Gastrocnemius medialis (tissue), 4 donors: ENCODE measurements at regions not wholly inside any gene's neighbourhood (a gene's known extent, or its start where the extent isn't known, plus 50 kb on each side); places are given as distances from the start of the nearest gene placed in this dataset.
"Not testable (repeated sequence)": the region's sequence is repeated elsewhere in the genome, so short reads cannot be mapped to it uniquely, and the experiment has no call there.

Experiments used
- ATAC-seq, 2 donors: fragments of 150-250 bp; one replicate each; pipeline ENCODE4 v1.9.1; 2016
- DNase-seq, 2 donors: peaks; one replicate each; pipeline ENCODE4 v3.0.0-alpha.2; 2019
- H3K27ac ChIP-seq, 4 donors: fragments of 200-600 bp; sonication (generic); 1 replicate in 1 of 4; 2 replicates in 3 of 4; pipeline ENCODE4 v1.5.1; 2016 to 2018; ENCODE audit warnings: mild to moderate bottlenecking in 2 of 4, moderate library complexity in 1 of 4
- H3K27me3 ChIP-seq, 3 donors: fragments of 200-600 bp; sonication (generic) in 2 of 3; 1 replicate in 1 of 3; 2 replicates in 2 of 3; pipeline versions ENCODE4 v1.5.1 to v1.6.0; 2016 to 2019; ENCODE audit warnings: mild to moderate bottlenecking in 1 of 3, moderate library complexity in 1 of 3
- H3K36me3 ChIP-seq, 2 donors: fragments of 200-600 bp; sonication (generic) in 1 of 2; one replicate each; pipeline ENCODE4 v1.5.1; 2017 to 2018
- H3K4me1 ChIP-seq, 2 donors: fragments of 200-600 bp; sonication (generic) in 1 of 2; one replicate each; pipeline ENCODE4 v1.5.1; 2016 to 2017; ENCODE audit warnings: mild to moderate bottlenecking in 2 of 2
- H3K4me3 ChIP-seq, 4 donors: fragments of 200-600 bp; sonication (generic) in 3 of 4; 1 replicate in 1 of 4; 2 replicates in 3 of 4; pipeline ENCODE4 v1.5.1; 2016 to 2019; ENCODE audit warnings: mild to moderate bottlenecking in 2 of 4
- H3K9me3 ChIP-seq, 3 donors: fragments of 200-600 bp; sonication (generic) in 2 of 3; 1 replicate in 1 of 3; 2 replicates in 2 of 3; pipeline ENCODE4 v1.5.1; 2016 to 2019
- CTCF ChIP-seq, 5 experiments: fragments of 450-650 bp in 3 of 5; fragments of 200-600 bp in 2 of 5; sonication (generic) in 2 of 5; IDR thresholded peaks in 4 of 5; conservative IDR thresholded peaks in 1 of 5; 1 replicate in 4 of 5; 2 replicates in 1 of 5; pipeline ENCODE4 v1.5.1; 2016 to 2019; ENCODE audit warnings: antibody characterized with exemption in 5 of 5, mild to moderate bottlenecking in 3 of 5, moderate library complexity in 3 of 5
- POLR2A ChIP-seq, 2 donors: fragments of 450-650 bp; IDR thresholded peaks; one replicate each; pipeline ENCODE4 v1.6.1; 2017; ENCODE audit warnings: antibody characterized with exemption in 2 of 2, mild to moderate bottlenecking in 2 of 2, moderate library complexity in 2 of 2
- in situ Hi-C, 4 donors: fragments of 200-750 bp; cut with MboI; loops; one replicate each; pipeline versions ENCODE4 v1.15.0 to v1.8.0; 2017; ENCODE audit warnings: low sequenced_read_pairs in 4 of 4
- intact Hi-C: fragments of 100-400 bp; cut with DNase I; formaldehyde crosslinking; loops from one replicate; pipeline ENCODE4 v1.15.1; 2023; ENCODE audit warnings: low total_unique reads

GRCh38 chr9:86485359-86485758 lies 131.1 kb upstream of the TUT7 start:
- Histone ChIP-seq H3K36me3 (no peaks in the 10 kb centered on the region), H3K27ac (no peak overlapping the region), H3K4me1 (no peaks in the 10 kb centered on the region), H3K9me3 (no peaks in the 10 kb centered on the region), H3K27me3 (no peaks in the 10 kb centered on the region), H3K4me3 (no peak overlapping the region)
- DNase-seq (no peak), ATAC-seq (no peak)
- TF ChIP-seq POLR2A (IDR thresholded peaks at IDR 0.05): no peak
- TF ChIP-seq CTCF (IDR thresholded peaks at IDR 0.05 in 4 of 5, conservative IDR thresholded peaks at IDR 0.05 in 1 of 5): no peak
- in situ Hi-C loops: loop anchor here (5.0 to 25.0 kb wide), 4 partner anchors 252 to 842 kb away; partner anchors contain the start of gene GAS1 (in 1 of the 4)
- intact Hi-C loops: no loop called here

GRCh38 chr9:86483496-86483895 lies 129.3 kb upstream of the TUT7 start:
- Histone ChIP-seq H3K4me3 (no peak overlapping the region), H3K9me3 (no peaks in the 10 kb centered on the region), H3K27me3 (no peaks in the 10 kb centered on the region), H3K27ac (no peak overlapping the region), H3K4me1 (no peaks in the 10 kb centered on the region), H3K36me3 (no peaks in the 10 kb centered on the region)
- TF ChIP-seq CTCF (IDR thresholded peaks at IDR 0.05 in 4 of 5, conservative IDR thresholded peaks at IDR 0.05 in 1 of 5) (no peak), POLR2A (IDR thresholded peaks at IDR 0.05) (no peak)
- ATAC-seq: no peak
- intact Hi-C loops (no loop called here), in situ Hi-C loops (loop anchor here in 2 of 4 donors (25.0 kb wide), 2 partner anchors 254 to 454 kb away; partner anchors contain the start of gene GAS1 (in 1 of the 2))
- DNase-seq: no peak

- Histone ChIP-seq H3K9me3 (no peaks in the 10 kb centered on the region), H3K27me3 (no peaks in the 10 kb centered on the region), H3K4me3 (no peak overlapping the region), H3K27ac (no peak overlapping the region), H3K4me1 (no peaks in the 10 kb centered on the region), H3K36me3 (no peaks in the 10 kb centered on the region)
- intact Hi-C loops: no loop called here
- in situ Hi-C loops: loop anchor here in 2 of 4 donors (25.0 kb wide), 2 partner anchors 256 to 456 kb away; partner anchors contain the start of gene GAS1 (in 1 of the 2)
- no peak for ATAC-seq
- DNase-seq: no peak
- TF ChIP-seq CTCF (IDR thresholded peaks at IDR 0.05 in 4 of 5, conservative IDR thresholded peaks at IDR 0.05 in 1 of 5) (no peak), POLR2A (IDR thresholded peaks at IDR 0.05) (no peak)
Observed at GRCh38 chr9:86481466-86481865, 127.3 kb upstream of the TUT7 start.

- ATAC-seq, intact Hi-C loops, DNase-seq, H3K36me3 ChIP-seq, H3K27me3 ChIP-seq, H3K9me3 ChIP-seq, H3K4me1 ChIP-seq, H3K27ac ChIP-seq, H3K4me3 ChIP-seq: not testable (repeated sequence)
- in situ Hi-C loops: loop anchor here in 2 of 4 donors (25.0 kb wide), 2 partner anchors 262 to 462 kb away; partner anchors contain the start of gene GAS1 (in 1 of the 2)
Observed at GRCh38 chr9:86475255-86475654, 121.0 kb upstream of the TUT7 start.

- H3K4me1 ChIP-seq: no peaks in the 10 kb centered on the region
- in situ Hi-C loops: no loop called here
Observed at GRCh38 chr9:86471171-86471815, 117.1 kb upstream of the TUT7 start.

More at GRCh38 chr9:86471171-86471815, 117.1 kb upstream of the TUT7 start:
- no peak overlapping the region for H3K4me3 ChIP-seq
- intact Hi-C loops: no loop called here
- H3K27ac ChIP-seq: no peak overlapping the region
- ATAC-seq (no peak), DNase-seq (no peak)
- no peak for TF ChIP-seq CTCF (IDR thresholded peaks at IDR 0.05 in 4 of 5, conservative IDR thresholded peaks at IDR 0.05 in 1 of 5)
- TF ChIP-seq POLR2A (IDR thresholded peaks at IDR 0.05): no peak
- no peaks in the 10 kb centered on the region for H3K36me3 ChIP-seq
- no peaks in the 10 kb centered on the region for H3K27me3 ChIP-seq
- H3K9me3 ChIP-seq: no peaks in the 10 kb centered on the region
